GM19463 (cell line): ENCODE measurements at regions not wholly inside any gene's neighbourhood (a gene's known extent, or its start where the extent isn't known, plus 50 kb on each side); places are given as distances from the start of the nearest gene placed in this dataset.
"Not testable (repeated sequence)": the region's sequence is repeated elsewhere in the genome, so short reads cannot be mapped to it uniquely, and the experiment has no call there.

ENCODE experiments used
- ATAC-seq: cut with Tn5 transposase; IDR thresholded peaks from one replicate; pipeline ENCODE4 v1.9.1; 2021; ENCODE audit warnings: mild to moderate bottlenecking, moderate library complexity; ENCODE audit not compliant: unreplicated experiment

DNA sequence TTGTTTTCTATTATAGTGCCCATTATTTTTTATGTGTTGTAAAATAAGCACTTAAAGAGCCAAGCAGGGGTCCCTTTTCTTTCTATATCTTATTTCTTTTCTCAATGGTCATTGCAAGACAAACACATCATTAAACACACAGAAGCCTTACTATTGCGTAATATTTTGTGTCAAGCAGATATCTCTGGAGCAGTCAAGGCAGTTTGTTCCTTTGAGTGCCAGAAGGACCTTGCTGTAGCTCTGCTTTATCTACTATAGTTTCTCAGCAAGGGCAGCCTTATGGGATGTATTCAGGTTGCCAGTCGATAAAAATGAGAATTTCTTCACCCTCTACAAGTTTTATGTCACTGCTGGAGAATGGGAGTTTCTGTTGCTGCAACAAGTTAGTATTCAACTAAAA, 319.3 kb downstream of the TDRD3 start:
- ATAC-seq: no peak

- ATAC-seq: no peak
Measured at GRCh38 chr13:60707878-60708277, 310.9 kb downstream of the TDRD3 start.

- ATAC-seq: no peak
Measured at GRCh38 chr13:60701895-60702294, 304.9 kb downstream of the TDRD3 start.

GRCh38 chr13:60700994-60701393, 304.0 kb downstream of the TDRD3 start:
- no peak for ATAC-seq

DNA sequence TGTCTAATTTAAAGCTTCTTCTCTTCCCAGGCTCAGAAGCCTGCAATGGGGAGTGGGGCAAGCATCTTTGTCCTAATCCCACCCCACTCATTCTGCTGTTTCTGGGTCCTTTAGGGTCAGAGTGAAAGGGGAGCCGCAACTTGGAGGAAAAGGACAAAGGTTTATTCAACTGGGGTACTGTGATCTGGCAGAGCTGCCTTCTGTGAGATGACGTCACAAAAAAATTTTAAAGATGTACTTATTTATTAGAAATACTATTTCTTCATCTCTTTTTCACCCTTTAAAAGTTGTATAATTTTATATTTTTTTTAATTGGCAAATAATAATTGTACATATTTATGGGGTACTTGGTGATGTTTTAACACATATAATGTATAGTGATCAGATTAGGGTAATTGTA, 302.6 kb downstream of the TDRD3 start:
- ATAC-seq: no peak

- no peak for ATAC-seq
Measured at GRCh38 chr13:60696602-60697001, 299.6 kb downstream of the TDRD3 start.

GRCh38 chr13:60691268-60691667, 294.2 kb downstream of the TDRD3 start:
- no peak for ATAC-seq

DNA sequence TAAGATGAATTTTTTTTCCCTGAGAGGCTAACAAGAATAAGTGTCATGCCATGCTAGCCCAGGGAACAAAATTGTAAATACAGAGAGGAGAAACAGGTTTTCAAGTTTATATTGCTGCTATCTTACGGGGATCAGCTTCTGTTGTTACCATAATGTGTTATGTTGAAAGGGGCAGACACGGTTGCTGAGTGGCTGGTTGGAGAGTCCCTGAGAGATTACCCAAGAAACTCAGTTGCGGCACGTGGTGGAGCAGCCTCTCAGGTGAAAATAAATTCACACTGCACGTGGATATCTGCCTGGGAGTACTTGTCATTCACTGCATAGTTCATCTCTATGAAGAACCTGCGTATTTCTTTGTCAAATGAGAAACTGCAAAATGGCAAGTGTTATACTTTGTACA, 293.6 kb downstream of the TDRD3 start:
- ATAC-seq: no peak

DNA sequence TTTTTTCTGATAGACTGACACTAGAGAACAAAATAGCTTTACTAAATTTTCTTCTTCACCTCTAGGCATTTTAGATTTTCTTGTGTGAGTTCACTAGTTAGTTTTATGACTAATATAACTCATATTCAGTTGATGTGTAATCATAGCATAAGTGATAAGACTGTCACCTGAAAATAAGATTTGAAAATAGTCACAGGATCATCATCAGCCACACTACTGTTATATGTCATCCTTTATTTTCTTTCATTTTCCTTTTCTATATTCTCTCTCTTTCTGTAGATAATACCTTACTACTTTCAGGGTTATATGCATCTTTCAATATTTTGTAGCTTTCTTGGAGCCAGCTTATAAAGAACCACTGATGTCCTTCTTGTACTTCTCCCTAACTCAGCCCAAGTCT, 292.6 kb downstream of the TDRD3 start:
- ATAC-seq: no peak

DNA sequence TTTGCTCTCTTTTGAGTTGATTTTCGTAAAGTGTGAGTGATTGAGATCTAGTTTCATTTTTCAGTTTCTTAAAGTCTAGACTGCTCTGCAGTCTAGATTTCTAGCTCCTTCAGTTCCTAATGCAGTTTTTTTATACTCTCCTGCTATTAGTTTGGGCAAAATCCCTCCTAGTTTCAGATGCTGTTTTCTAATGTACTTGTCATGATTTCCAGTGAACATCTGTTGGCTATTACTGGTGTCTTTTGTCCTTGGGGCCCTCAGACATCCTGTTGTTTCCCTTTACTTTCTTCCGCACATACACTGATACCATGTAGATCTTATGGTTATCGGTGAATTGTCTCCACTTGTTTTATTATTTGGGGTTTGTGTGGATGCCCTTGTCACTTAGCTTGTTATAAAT, 292.1 kb downstream of the TDRD3 start:
- ATAC-seq: no peak

- ATAC-seq: no peak
Measured at GRCh38 chr13:60679928-60680694, 283.1 kb downstream of the TDRD3 start.

DNA sequence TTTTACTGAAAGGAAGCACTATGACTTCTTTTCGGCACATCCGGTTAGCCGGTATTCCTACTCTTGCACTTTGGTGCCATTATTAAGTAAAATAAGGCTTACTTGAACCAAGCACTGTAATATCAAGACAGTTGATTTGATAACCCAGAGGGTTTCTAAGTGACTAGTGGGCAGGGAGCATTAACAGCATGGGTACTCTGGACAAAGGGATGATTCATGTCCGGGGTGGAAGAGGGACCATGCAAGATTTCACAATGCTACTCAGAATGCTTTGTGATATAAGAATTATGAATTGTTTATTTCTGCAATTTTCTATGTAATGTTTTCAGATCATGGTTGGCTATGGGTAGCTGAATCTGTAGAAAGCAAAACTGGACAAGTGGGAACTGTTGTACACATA, 282.1 kb downstream of the TDRD3 start:
- ATAC-seq: no peak

- ATAC-seq: no peak
Measured at GRCh38 chr13:60671386-60671785, 274.4 kb downstream of the TDRD3 start.

GRCh38 chr13:60663788-60664187, 266.8 kb downstream of the TDRD3 start:
- ATAC-seq: no peak

GRCh38 chr13:60662595-60662994, 265.6 kb downstream of the TDRD3 start:
- ATAC-seq: no peak

- no peak for ATAC-seq
Measured at GRCh38 chr13:60661521-60661920, 264.5 kb downstream of the TDRD3 start.

- ATAC-seq: not testable (repeated sequence)
Measured at GRCh38 chr13:60657586-60657985, 260.6 kb downstream of the TDRD3 start.

DNA sequence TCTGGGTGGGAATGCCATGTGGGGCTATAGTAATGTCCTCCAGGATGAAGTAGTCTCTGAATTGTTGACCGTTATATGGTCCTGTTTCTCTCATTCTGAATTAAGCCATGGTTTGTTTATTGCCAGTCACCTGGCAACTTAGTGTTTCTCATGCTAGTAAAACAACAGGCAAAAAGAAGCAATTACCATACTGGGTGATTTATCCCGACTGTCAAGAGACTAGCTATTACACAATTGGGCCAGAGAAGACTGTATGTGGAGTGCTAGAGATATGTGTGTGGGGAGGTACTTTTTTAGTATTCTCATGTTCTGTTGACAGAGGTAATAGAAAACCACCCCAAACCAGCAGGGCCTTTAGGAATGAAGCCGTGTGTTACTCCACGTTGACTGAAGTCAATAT, 258.2 kb downstream of the TDRD3 start:
- ATAC-seq: no peak

DNA sequence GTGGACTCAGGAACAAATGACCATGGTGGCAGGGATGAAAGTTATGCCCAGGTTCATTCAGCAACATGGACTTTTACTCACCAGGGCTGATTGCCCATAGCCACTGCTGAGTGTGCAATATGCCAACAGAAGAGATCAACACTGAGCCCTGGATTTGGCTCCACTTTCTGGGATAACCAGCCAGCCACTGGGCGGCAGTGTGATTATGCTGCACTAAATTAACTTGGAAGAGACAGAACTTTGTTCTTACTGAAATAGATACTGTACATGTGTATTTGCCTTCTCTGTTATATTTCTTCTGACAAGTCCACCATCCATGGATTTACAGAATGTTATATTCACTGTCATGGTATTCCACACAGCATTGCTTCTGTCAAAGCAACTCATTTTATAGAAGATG, 257.4 kb downstream of the TDRD3 start:
- no peak for ATAC-seq

GRCh38 chr13:60647547-60647946, 250.5 kb downstream of the TDRD3 start:
- no peak for ATAC-seq

DNA sequence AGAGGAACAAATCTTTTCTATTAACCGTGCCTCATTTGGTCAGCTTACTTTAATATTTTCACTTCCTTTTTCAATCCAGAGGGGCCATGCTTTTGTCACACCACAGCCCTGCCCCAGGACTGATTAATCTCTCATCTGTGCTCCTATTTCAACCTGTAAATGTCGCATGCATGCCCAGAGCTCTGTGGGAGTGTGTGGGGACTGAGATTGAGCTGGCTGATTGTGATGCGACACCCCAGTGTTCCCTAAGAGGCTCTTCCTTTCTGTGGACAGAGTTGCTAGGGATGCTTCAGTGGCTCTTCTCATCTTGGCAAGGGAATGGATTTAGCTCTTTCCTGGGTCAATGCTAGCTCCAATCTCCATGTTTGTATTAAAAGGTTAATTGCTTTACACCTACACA, 249.6 kb downstream of the TDRD3 start:
- no peak for ATAC-seq

DNA sequence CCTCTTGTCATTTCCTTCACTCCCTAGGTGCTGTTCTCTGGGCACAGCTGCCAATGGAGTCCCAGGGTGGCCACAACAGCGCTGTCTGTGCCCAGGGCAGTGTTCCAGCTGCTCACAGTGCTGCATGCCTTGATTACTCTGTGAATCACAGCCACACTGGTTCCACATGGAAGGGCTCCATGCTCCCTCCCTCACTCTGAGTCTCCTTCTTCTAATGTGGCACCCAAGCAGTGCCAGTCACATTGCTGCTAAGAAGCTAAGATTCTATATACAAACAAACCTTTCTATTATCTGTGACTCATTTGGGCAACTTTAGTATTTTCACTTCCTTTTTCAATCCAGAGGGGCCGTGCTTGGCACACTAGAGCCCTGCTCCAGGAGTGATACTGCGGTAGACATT, 248.7 kb downstream of the TDRD3 start:
- ATAC-seq: peak; percentile 60

DNA sequence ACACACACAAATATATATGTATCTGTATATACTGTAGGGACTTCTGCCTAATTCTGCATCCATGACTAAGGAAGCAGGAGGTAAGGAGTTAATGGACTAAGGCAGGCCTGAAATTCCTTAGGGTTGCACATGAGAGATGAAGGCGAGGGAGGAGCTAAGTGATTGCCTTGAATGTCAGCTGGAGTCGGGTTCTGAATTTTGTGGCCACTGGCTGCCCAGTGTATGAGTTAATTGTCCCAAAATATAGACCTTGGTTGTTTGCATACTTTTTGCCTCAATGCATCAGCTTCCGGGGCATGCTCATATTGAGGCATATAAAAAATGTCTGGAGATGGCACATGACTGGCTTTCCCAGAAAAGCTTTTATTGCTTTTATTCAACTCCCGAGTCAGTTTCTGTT, 245.5 kb downstream of the TDRD3 start:
- no peak for ATAC-seq
